8988T (cell line): ENCODE measurements at regions not wholly inside any gene's neighbourhood (a gene's known extent, or its start where the extent isn't known, plus 50 kb on each side); places are given as distances from the start of the nearest gene placed in this dataset.

ENCODE experiments used
- DNase-seq: peaks from one replicate; pipeline ENCODE4 v3.0.0; 2011

GRCh38 chr9:2465516-2465915 is 156.1 kb upstream of the VLDLR start:
- DNase-seq, result no peak

GRCh38 chr9:2465921-2466460 is 155.6 kb upstream of the VLDLR start:
- no peak for DNase-seq

- no peak for DNase-seq
Measured at GRCh38 chr9:2466703-2467102, 154.9 kb upstream of the VLDLR start.

GRCh38 chr9:2469681-2470221 is 151.8 kb upstream of the VLDLR start:
- no peak for DNase-seq

- DNase-seq, result no peak
Measured at GRCh38 chr9:2473681-2474080, 147.9 kb upstream of the VLDLR start.

- DNase-seq, result no peak
Measured at GRCh38 chr9:2477755-2478154, 143.8 kb upstream of the VLDLR start.

- no peak for DNase-seq
Measured at GRCh38 chr9:2478421-2478820, 143.2 kb upstream of the VLDLR start.

GRCh38 chr9:2479056-2479565 is 142.5 kb upstream of the VLDLR start:
- DNase-seq, result no peak

- no peak for DNase-seq
Measured at GRCh38 chr9:2480255-2480837, 141.2 kb upstream of the VLDLR start.

GRCh38 chr9:2481216-2481615 is 140.4 kb upstream of the VLDLR start:
- no peak for DNase-seq

GRCh38 chr9:2486988-2487387 is 134.6 kb upstream of the VLDLR start:
- DNase-seq, result no peak

- no peak for DNase-seq
Measured at GRCh38 chr9:2489838-2490314, 131.7 kb upstream of the VLDLR start.

- no peak for DNase-seq
Measured at GRCh38 chr9:2492161-2492560, 129.4 kb upstream of the VLDLR start.

- DNase-seq, result no peak
Measured at GRCh38 chr9:2493109-2493508, 128.5 kb upstream of the VLDLR start.

- no peak for DNase-seq
Measured at GRCh38 chr9:2493529-2493928, 128.1 kb upstream of the VLDLR start.

- no peak for DNase-seq
Measured at GRCh38 chr9:2494562-2494961, 127.0 kb upstream of the VLDLR start.

GRCh38 chr9:2495221-2496005 is 126.2 kb upstream of the VLDLR start:
- no peak for DNase-seq

GRCh38 chr9:2496169-2496568 is 125.4 kb upstream of the VLDLR start:
- DNase-seq, result no peak

- DNase-seq, result no peak
Measured at GRCh38 chr9:2496934-2497333, 124.7 kb upstream of the VLDLR start.

- DNase-seq, result no peak
Measured at GRCh38 chr9:2497666-2498400, 123.8 kb upstream of the VLDLR start.

GRCh38 chr9:2502210-2502609 is 119.4 kb upstream of the VLDLR start:
- no peak for DNase-seq

GRCh38 chr9:2502760-2503159 is 118.8 kb upstream of the VLDLR start:
- no peak for DNase-seq

GRCh38 chr9:2506321-2506720 is 115.3 kb upstream of the VLDLR start:
- no peak for DNase-seq
